Stimulated activated CD4-positive, alpha-beta T cell treated with anti-CD3 and anti-CD28 coated beads, Interleukin-15, amount 100 ng/mL, for 1 hour (primary cell): ENCODE measurements at regions not wholly inside any gene's neighbourhood (a gene's known extent, or its start where the extent isn't known, plus 50 kb on each side); places are given as distances from the start of the nearest gene placed in this dataset.
"Not testable (repeated sequence)": the region's sequence is repeated elsewhere in the genome, so short reads cannot be mapped to it uniquely, and the experiment has no call there.

Experiments
- DNase-seq, 2 donors: peaks; one replicate each; pipeline ENCODE4 v3.0.0-alpha.2; 2020; ENCODE audit warnings: low read depth in 1 of 2, low spot score in 1 of 2

GRCh38 chr22:48313175-48313830 is 1514.4 kb downstream of the BRD1 start:
- DNase-seq = no peak

GRCh38 chr22:48310740-48311139 is 1516.9 kb downstream of the BRD1 start:
- no peak for DNase-seq

GRCh38 chr22:48310289-48310688 is 1517.4 kb downstream of the BRD1 start:
- DNase-seq = no peak

GRCh38 chr22:48309836-48310235 is 1517.8 kb downstream of the BRD1 start:
- DNase-seq = no peak

- no peak for DNase-seq
These were observed 1518.5 kb downstream of the BRD1 start for GRCh38 chr22:48309115-48309705.

- DNase-seq = no peak
These were observed 1519.7 kb downstream of the BRD1 start for GRCh38 chr22:48307931-48308330.

GRCh38 chr22:48306785-48307510 is 1520.7 kb downstream of the BRD1 start:
- DNase-seq = no peak

GRCh38 chr22:48306284-48306683 is 1521.4 kb downstream of the BRD1 start:
- DNase-seq = no peak

GRCh38 chr22:48305726-48306235 is 1521.9 kb downstream of the BRD1 start:
- DNase-seq = no peak

GRCh38 chr22:48303369-48303725 is 1524.3 kb downstream of the BRD1 start:
- DNase-seq = no peak

GRCh38 chr22:48302657-48303368 is 1524.9 kb downstream of the BRD1 start:
- DNase-seq = no peak

GRCh38 chr22:48301908-48302307 is 1525.8 kb downstream of the BRD1 start:
- no peak for DNase-seq

- no peak for DNase-seq
These were observed 1526.3 kb downstream of the BRD1 start for GRCh38 chr22:48301421-48301820.

- DNase-seq = no peak
These were observed 1526.8 kb downstream of the BRD1 start for GRCh38 chr22:48300877-48301276.

- DNase-seq = no peak
These were observed 1527.9 kb downstream of the BRD1 start for GRCh38 chr22:48299801-48300200.

- DNase-seq = no peak
These were observed 1528.5 kb downstream of the BRD1 start for GRCh38 chr22:48299124-48299523.

- DNase-seq = no peak
These were observed 1530.4 kb downstream of the BRD1 start for GRCh38 chr22:48297296-48297695.

- not testable (repeated sequence) for DNase-seq
These were observed 1527.5 kb downstream of the TBC1D22A start for GRCh38 chr22:48289954-48290353.

GRCh38 chr22:48288376-48288940 is 1526.0 kb downstream of the TBC1D22A start:
- no peak for DNase-seq

GRCh38 chr22:48287031-48287430 is 1524.6 kb downstream of the TBC1D22A start:
- no peak for DNase-seq

GRCh38 chr22:48284671-48285070 is 1522.2 kb downstream of the TBC1D22A start:
- DNase-seq = no peak
